ENCODE measurements at regions not wholly inside any gene's neighbourhood (a gene's known extent, or its start where the extent isn't known, plus 50 kb on each side); places are given as distances from the start of the nearest gene placed in this dataset.

- FAIRE-seq (no peak), DNase-seq (ENCODE audit: insufficient read length, low spot score) (no peak)
- TF ChIP-seq CTCF (IDR thresholded peaks at IDR 0.05; ENCODE audit: insufficient read depth, missing control alignments), result no peak
Observed at GRCh38 chr5:12113062-12113461, 208.8 kb upstream of the CTNND2 start.

GRCh38 chr5:12111261-12111660, 207.0 kb upstream of the CTNND2 start:
- no peak for FAIRE-seq

GRCh38 chr5:12110629-12111028, 206.4 kb upstream of the CTNND2 start:
- FAIRE-seq, result no peak
- no peak for DNase-seq (ENCODE audit: insufficient read length, low spot score)
- no peak for TF ChIP-seq CTCF (IDR thresholded peaks at IDR 0.05; ENCODE audit: insufficient read depth, missing control alignments)

More at GRCh38 chr5:12111261-12111660, 207.0 kb upstream of the CTNND2 start:
- no peak for TF ChIP-seq CTCF (IDR thresholded peaks at IDR 0.05; ENCODE audit: insufficient read depth, missing control alignments)
- no peak for DNase-seq (ENCODE audit: insufficient read length, low spot score)

GRCh38 chr5:12109075-12109688, 204.9 kb upstream of the CTNND2 start:
- no peak for TF ChIP-seq CTCF (IDR thresholded peaks at IDR 0.05; ENCODE audit: insufficient read depth, missing control alignments)
- peak; percentile 21 for FAIRE-seq
- DNase-seq (ENCODE audit: insufficient read length, low spot score), result no peak

- DNase-seq (ENCODE audit: insufficient read length, low spot score) (no peak), FAIRE-seq (no peak)
- TF ChIP-seq CTCF (IDR thresholded peaks at IDR 0.05; ENCODE audit: insufficient read depth, missing control alignments), result no peak
Observed at GRCh38 chr5:12102151-12102550, 197.9 kb upstream of the CTNND2 start.

GRCh38 chr5:12100542-12100941, 196.3 kb upstream of the CTNND2 start:
- no peak for DNase-seq (ENCODE audit: insufficient read length, low spot score)
- no peak for TF ChIP-seq CTCF (IDR thresholded peaks at IDR 0.05; ENCODE audit: insufficient read depth, missing control alignments)
- no peak for FAIRE-seq

GRCh38 chr5:12099296-12099695, 195.1 kb upstream of the CTNND2 start:
- DNase-seq (ENCODE audit: insufficient read length, low spot score) (no peak), FAIRE-seq (no peak)
- no peak for TF ChIP-seq CTCF (IDR thresholded peaks at IDR 0.05; ENCODE audit: insufficient read depth, missing control alignments)
